CD14-positive monocyte (primary cell): ENCODE measurements at regions not wholly inside any gene's neighbourhood (a gene's known extent, or its start where the extent isn't known, plus 50 kb on each side); places are given as distances from the start of the nearest gene placed in this dataset.
"Not testable (repeated sequence)": the region's sequence is repeated elsewhere in the genome, so short reads cannot be mapped to it uniquely, and the experiment has no call there.

Experiments used
- DNase-seq, 3 donors: peaks; one replicate each; pipeline ENCODE4 v3.0.0-alpha.2; 2011 to 2022
- H2AFZ ChIP-seq: 2 replicates; pipeline ENCODE4 v1.6.0; 2012; ENCODE audit warnings: mild to moderate bottlenecking, low read depth, low read length, inconsistent platforms; ENCODE audit not compliant: insufficient read depth, poor library complexity, severe bottlenecking
- H3K27ac ChIP-seq, 2 donors: 1 replicate in 1 of 2; 2 replicates in 1 of 2; pipeline ENCODE4 v1.5.1; 2012 to 2013; ENCODE audit warnings: low read length in 2 of 2, control low read depth in 1 of 2, inconsistent platforms in 1 of 2, low read depth in 1 of 2, mild to moderate bottlenecking in 1 of 2
- H3K27me3 ChIP-seq, 2 donors: one replicate each; pipeline versions ENCODE4 v1.6.0 to v1.6.1; 2011 to 2013; ENCODE audit warnings: low read length in 2 of 2; ENCODE audit not compliant: control insufficient read depth in 2 of 2, insufficient read depth in 2 of 2
- H3K36me3 ChIP-seq, 2 donors: replicated peaks in 1 of 2; 1 replicate in 1 of 2; 2 replicates in 1 of 2; pipeline versions ENCODE4 v1.5.1 to v1.6.1; 2012 to 2013; ENCODE audit warnings: low read length in 2 of 2, control low read depth in 1 of 2, inconsistent platforms in 1 of 2, mild to moderate bottlenecking in 1 of 2; ENCODE audit not compliant: insufficient read depth in 2 of 2, control insufficient read depth in 1 of 2
- H3K4me1 ChIP-seq, 2 donors: 1 replicate in 1 of 2; 2 replicates in 1 of 2; pipeline versions ENCODE4 v1.5.1 to v1.6.1; 2012 to 2013; ENCODE audit warnings: low read length in 2 of 2, control low read depth in 1 of 2, inconsistent platforms in 1 of 2, mild to moderate bottlenecking in 1 of 2, moderate library complexity in 1 of 2; ENCODE audit not compliant: insufficient read depth in 2 of 2, control insufficient read depth in 1 of 2
- H3K4me2 ChIP-seq: replicated peaks from 2 replicates; pipeline ENCODE3; 2012; ENCODE audit warnings: low read length, moderate library complexity, mild to moderate bottlenecking; ENCODE audit not compliant: poor library complexity, severe bottlenecking; ENCODE audit errors: extremely low read depth
- H3K4me3 ChIP-seq, 3 experiments: fragments of 200-600 bp in 1 of 3; sonication (generic) in 1 of 3; replicated peaks in 1 of 3; 1 replicate in 2 of 3; 2 replicates in 1 of 3; pipeline ENCODE4 v1.5.1; 2011 to 2013; ENCODE audit warnings: low read length in 3 of 3, mild to moderate bottlenecking in 3 of 3, control low read depth in 2 of 3, low read depth in 2 of 3, inconsistent platforms in 1 of 3, moderate library complexity in 1 of 3
- H3K79me2 ChIP-seq: 2 replicates; pipeline ENCODE4 v1.6.0; 2012; ENCODE audit warnings: mild to moderate bottlenecking, control low read depth, inconsistent platforms, low read length, moderate library complexity; ENCODE audit not compliant: insufficient read depth
- H3K9ac ChIP-seq: 2 replicates; pipeline ENCODE4 v1.6.0; 2017; ENCODE audit warnings: low read length, mild to moderate bottlenecking; ENCODE audit not compliant: insufficient read depth, poor library complexity, severe bottlenecking
- H3K9me3 ChIP-seq, 2 donors: replicated peaks in 1 of 2; 1 replicate in 1 of 2; 2 replicates in 1 of 2; pipeline versions ENCODE4 v1.5.1 to v1.6.1; 2012 to 2013; ENCODE audit warnings: low read length in 2 of 2, control low read depth in 1 of 2; ENCODE audit not compliant: control insufficient read depth in 1 of 2, insufficient read depth in 1 of 2
- H4K20me1 ChIP-seq: 2 replicates; pipeline ENCODE4 v1.6.0; 2012; ENCODE audit warnings: mild to moderate bottlenecking, low read length, control low read depth, moderate library complexity; ENCODE audit not compliant: insufficient read depth
- H3K27ac Mint-ChIP-seq, 7 donors: one replicate each; pipeline ENCODE4 v1.8.0; 2020; ENCODE audit warnings: mild to moderate bottlenecking in 7 of 7, mixed read lengths in 7 of 7, moderate library complexity in 6 of 7, inconsistent platforms in 2 of 7
- H3K27me3 Mint-ChIP-seq, 3 donors: one replicate each; pipeline ENCODE4 v1.8.0; 2021 to 2022; ENCODE audit warnings: low read depth in 3 of 3, mild to moderate bottlenecking in 3 of 3, mixed read lengths in 3 of 3, moderate library complexity in 3 of 3, inconsistent platforms in 1 of 3
- H3K36me3 Mint-ChIP-seq, 2 donors: one replicate each; pipeline ENCODE4 v1.8.0; 2020; ENCODE audit warnings: mixed read lengths in 2 of 2, inconsistent platforms in 1 of 2, mild to moderate bottlenecking in 1 of 2
- H3K4me1 Mint-ChIP-seq: one replicate; pipeline ENCODE4 v1.8.0; 2020; ENCODE audit warnings: mild to moderate bottlenecking, mixed read lengths
- H3K4me3 Mint-ChIP-seq, 2 donors: one replicate each; pipeline ENCODE4 v1.8.0; 2020; ENCODE audit warnings: mild to moderate bottlenecking in 2 of 2, mixed read lengths in 2 of 2, moderate library complexity in 1 of 2
- H3K9me3 Mint-ChIP-seq, 7 donors: one replicate each; pipeline ENCODE4 v1.8.0; 2020 to 2022; ENCODE audit warnings: mixed read lengths in 7 of 7, mild to moderate bottlenecking in 6 of 7, moderate library complexity in 6 of 7, inconsistent platforms in 2 of 7
- WGBS: methylation state at CpG from one replicate; pipeline ENCODE4 v1.1.5; 2013; ENCODE audit warnings: missing lambda C conversion rate; ENCODE audit not compliant: insufficient coverage; 5-methylcytosine and 5-hydroxymethylcytosine counted together
- intact Hi-C, 2 donors: fragments of 100-400 bp; cut with micrococcal nuclease; formaldehyde crosslinking; loops; one replicate each; pipeline versions ENCODE4 v1.15.0 to v1.15.1; 2023
- TF ChIP-seq, protein P1 (sequence below): fragments of 200-600 bp; IDR thresholded peaks from one replicate; pipeline ENCODE4 v1.8.0; 2022; ENCODE audit warnings: antibody characterized with exemption, mild to moderate bottlenecking

DNA sequence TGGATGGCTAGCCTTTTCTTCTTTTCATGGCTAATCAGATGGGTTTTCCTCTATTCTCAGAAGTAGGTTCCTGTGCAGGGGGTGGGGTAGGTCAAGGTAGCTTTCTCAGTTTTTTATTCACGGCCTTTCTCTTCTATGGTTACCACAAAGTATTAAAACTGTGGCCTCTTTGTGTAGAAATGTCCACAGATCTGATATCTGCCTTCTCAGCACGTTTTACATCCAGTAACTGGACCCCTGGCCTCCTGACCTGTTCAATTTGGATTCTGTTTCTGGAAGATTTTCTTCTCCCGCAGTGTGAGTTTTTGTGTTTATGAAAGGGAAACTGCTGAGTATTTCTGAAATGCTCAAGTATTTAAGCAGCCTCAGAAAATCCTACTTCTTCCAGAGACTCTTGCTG is 688.5 kb downstream of the RAPGEF2 start:
- no CpG with 5 or more reads among the region's 3 CpGs for WGBS
- no peak overlapping the region for H3K4me3 ChIP-seq
- H3K27ac ChIP-seq, result no peak overlapping the region
- H3K36me3 Mint-ChIP-seq, result no peaks in the 10 kb centered on the region
- H3K4me2 ChIP-seq, result no peak overlapping the region
- peaks cover 0 to 5% of the 10 kb centered on the region in 2 donors for H3K9me3 ChIP-seq
- no peaks in the 10 kb centered on the region for H3K36me3 ChIP-seq
- no peak overlapping the region for H3K9ac ChIP-seq
- no peaks in the 10 kb centered on the region for H3K4me1 Mint-ChIP-seq
- H3K79me2 ChIP-seq, result no peaks in the 10 kb centered on the region
- H4K20me1 ChIP-seq, result no peaks in the 10 kb centered on the region
- H3K4me3 Mint-ChIP-seq, result no peak overlapping the region
- H3K4me1 ChIP-seq, result no peaks in the 10 kb centered on the region
- H3K27me3 Mint-ChIP-seq, result peaks cover 0 to 4% (median 2%) of the 10 kb centered on the region in 3 donors
- TF ChIP-seq, protein P1, sequence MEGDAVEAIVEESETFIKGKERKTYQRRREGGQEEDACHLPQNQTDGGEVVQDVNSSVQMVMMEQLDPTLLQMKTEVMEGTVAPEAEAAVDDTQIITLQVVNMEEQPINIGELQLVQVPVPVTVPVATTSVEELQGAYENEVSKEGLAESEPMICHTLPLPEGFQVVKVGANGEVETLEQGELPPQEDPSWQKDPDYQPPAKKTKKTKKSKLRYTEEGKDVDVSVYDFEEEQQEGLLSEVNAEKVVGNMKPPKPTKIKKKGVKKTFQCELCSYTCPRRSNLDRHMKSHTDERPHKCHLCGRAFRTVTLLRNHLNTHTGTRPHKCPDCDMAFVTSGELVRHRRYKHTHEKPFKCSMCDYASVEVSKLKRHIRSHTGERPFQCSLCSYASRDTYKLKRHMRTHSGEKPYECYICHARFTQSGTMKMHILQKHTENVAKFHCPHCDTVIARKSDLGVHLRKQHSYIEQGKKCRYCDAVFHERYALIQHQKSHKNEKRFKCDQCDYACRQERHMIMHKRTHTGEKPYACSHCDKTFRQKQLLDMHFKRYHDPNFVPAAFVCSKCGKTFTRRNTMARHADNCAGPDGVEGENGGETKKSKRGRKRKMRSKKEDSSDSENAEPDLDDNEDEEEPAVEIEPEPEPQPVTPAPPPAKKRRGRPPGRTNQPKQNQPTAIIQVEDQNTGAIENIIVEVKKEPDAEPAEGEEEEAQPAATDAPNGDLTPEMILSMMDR, result no peak
- DNase-seq, result no peak
- intact Hi-C loops, result no loop called here
- no peaks in the 10 kb centered on the region for H3K27me3 ChIP-seq
- no peak overlapping the region for H3K27ac Mint-ChIP-seq
- peaks cover 0 to 12% (median 4%) of the 10 kb centered on the region in 7 donors for H3K9me3 Mint-ChIP-seq
- H2AFZ ChIP-seq, result no peak overlapping the region

DNA sequence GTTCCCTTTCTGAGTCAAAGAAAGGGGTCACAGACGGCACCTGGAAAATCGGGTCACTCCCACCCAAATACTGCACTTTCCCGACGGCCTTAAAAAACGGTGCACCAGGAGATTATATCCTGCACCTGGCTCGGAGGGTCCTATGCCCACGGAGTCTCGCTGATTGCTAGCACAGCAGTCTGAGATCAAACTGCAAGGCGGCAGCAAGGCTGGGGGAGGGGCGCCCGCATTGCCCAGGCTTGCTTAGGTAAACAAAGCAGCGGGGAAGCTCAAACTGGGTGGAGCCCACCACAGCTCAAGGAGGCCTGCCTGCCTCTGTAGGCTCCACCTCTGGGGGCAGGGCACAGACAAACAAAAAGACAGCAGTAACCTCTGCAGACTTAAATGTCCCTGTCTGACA is 701.7 kb downstream of the RAPGEF2 start:
- H3K9me3 Mint-ChIP-seq, H3K27me3 Mint-ChIP-seq, H3K4me3 ChIP-seq, H4K20me1 ChIP-seq, intact Hi-C loops, DNase-seq, H3K4me1 Mint-ChIP-seq, H3K36me3 Mint-ChIP-seq, H3K9ac ChIP-seq, H3K4me1 ChIP-seq, H3K27ac Mint-ChIP-seq, H2AFZ ChIP-seq, H3K27me3 ChIP-seq, H3K9me3 ChIP-seq, H3K36me3 ChIP-seq, H3K4me2 ChIP-seq, H3K27ac ChIP-seq, H3K79me2 ChIP-seq, H3K4me3 Mint-ChIP-seq: not testable (repeated sequence)
- 90% methylated on average over 2 of the region's 12 CpGs for WGBS
